ENCODE measurements at regions not wholly inside any gene's neighbourhood (a gene's known extent, or its start where the extent isn't known, plus 50 kb on each side); places are given as distances from the start of the nearest gene placed in this dataset.
"Not testable (repeated sequence)": the region's sequence is repeated elsewhere in the genome, so short reads cannot be mapped to it uniquely, and the experiment has no call there.

GRCh38 chr6:159642995-159643394 lies 50.0 kb downstream of the SOD2 start:
- H3K27ac Mint-ChIP-seq, result no peak overlapping the region
- H3K9me3 Mint-ChIP-seq, result no peaks in the 10 kb centered on the region
- H3K36me3 Mint-ChIP-seq, result peaks cover 6% of the 10 kb centered on the region
- no peaks in the 10 kb centered on the region for H3K27me3 Mint-ChIP-seq
- no peak for DNase-seq (ENCODE audit: low spot score)
- no peak overlapping the region for H3K4me3 Mint-ChIP-seq
- peaks cover 32 to 42% of the 10 kb centered on the region in 2 donors for H3K4me1 Mint-ChIP-seq (ENCODE audit: low read depth in 2 of 2)
- no peak for ATAC-seq

GRCh38 chr6:159642481-159642880 lies 50.6 kb downstream of the SOD2 start:
- ATAC-seq, result no peak
- Mint-ChIP-seq H3K4me3 (no peak overlapping the region), H3K36me3 (peaks cover 6% of the 10 kb centered on the region), H3K4me1 (ENCODE audit: low read depth in 2 of 2) (peaks cover 29 to 37% of the 10 kb centered on the region in 2 donors), H3K27ac (peak overlapping the region in 1 of 2 donors; percentile 18), H3K9me3 (no peaks in the 10 kb centered on the region), H3K27me3 (no peaks in the 10 kb centered on the region)
- DNase-seq (ENCODE audit: low spot score), result no peak

GRCh38 chr6:159640722-159641482 lies 52.1 kb downstream of the SOD2 start:
- no peak overlapping the region for H3K27ac Mint-ChIP-seq
- peaks cover 14 to 21% of the 10 kb centered on the region in 2 donors for H3K4me1 Mint-ChIP-seq (ENCODE audit: low read depth in 2 of 2)
- ATAC-seq (no peak), DNase-seq (ENCODE audit: low spot score) (no peak)
- peaks cover 6% of the 10 kb centered on the region for H3K36me3 Mint-ChIP-seq
- H3K9me3 Mint-ChIP-seq, result no peaks in the 10 kb centered on the region
- H3K27me3 Mint-ChIP-seq, result no peaks in the 10 kb centered on the region
- H3K4me3 Mint-ChIP-seq, result no peak overlapping the region

GRCh38 chr6:159640322-159640721 lies 52.7 kb downstream of the SOD2 start:
- DNase-seq (ENCODE audit: low spot score) (no peak), ATAC-seq (no peak)
- Mint-ChIP-seq H3K9me3 (no peaks in the 10 kb centered on the region), H3K27ac (no peak overlapping the region), H3K4me3 (no peak overlapping the region), H3K36me3 (peaks cover 6% of the 10 kb centered on the region), H3K4me1 (ENCODE audit: low read depth in 2 of 2) (peaks cover 10 to 15% of the 10 kb centered on the region in 2 donors), H3K27me3 (no peaks in the 10 kb centered on the region)

- DNase-seq (ENCODE audit: low spot score) (no peak), ATAC-seq (no peak)
- peaks cover under 1% of the 10 kb centered on the region for H3K36me3 Mint-ChIP-seq
- H3K4me3 Mint-ChIP-seq, result no peak overlapping the region
- H3K9me3 Mint-ChIP-seq, result no peaks in the 10 kb centered on the region
- no peak overlapping the region for H3K27ac Mint-ChIP-seq
- H3K27me3 Mint-ChIP-seq, result no peaks in the 10 kb centered on the region
- peaks cover 4 to 9% of the 10 kb centered on the region in 2 donors for H3K4me1 Mint-ChIP-seq (ENCODE audit: low read depth in 2 of 2)
These were observed 53.3 kb downstream of the SOD2 start for GRCh38 chr6:159639721-159640120.

GRCh38 chr6:159633196-159633595 lies 59.8 kb downstream of the SOD2 start:
- no peaks in the 10 kb centered on the region for H3K9me3 Mint-ChIP-seq
- no peak for DNase-seq (ENCODE audit: low spot score)
- H3K4me3 Mint-ChIP-seq, result no peak overlapping the region
- H3K27me3 Mint-ChIP-seq, result no peaks in the 10 kb centered on the region
- H3K4me1 Mint-ChIP-seq (ENCODE audit: low read depth in 2 of 2), result peaks cover 0 to 2% of the 10 kb centered on the region in 2 donors
- no peaks in the 10 kb centered on the region for H3K36me3 Mint-ChIP-seq
- no peak for ATAC-seq
- no peak overlapping the region for H3K27ac Mint-ChIP-seq

- H3K4me1 Mint-ChIP-seq (ENCODE audit: low read depth in 2 of 2), result peaks cover 0 to 2% of the 10 kb centered on the region in 2 donors
- H3K4me3 Mint-ChIP-seq, result no peak overlapping the region
- ATAC-seq (no peak), DNase-seq (ENCODE audit: low spot score) (no peak)
- no peaks in the 10 kb centered on the region for H3K36me3 Mint-ChIP-seq
- no peak overlapping the region for H3K27ac Mint-ChIP-seq
- no peaks in the 10 kb centered on the region for H3K9me3 Mint-ChIP-seq
- H3K27me3 Mint-ChIP-seq, result no peaks in the 10 kb centered on the region
These were observed 61.2 kb downstream of the SOD2 start for GRCh38 chr6:159631886-159632285.

GRCh38 chr6:159627939-159628338 lies 65.1 kb downstream of the SOD2 start:
- Mint-ChIP-seq H3K27me3 (no peaks in the 10 kb centered on the region), H3K9me3 (no peaks in the 10 kb centered on the region), H3K27ac (no peak overlapping the region), H3K4me3 (no peak overlapping the region), H3K4me1 (ENCODE audit: low read depth in 2 of 2) (peaks cover 0 to 2% of the 10 kb centered on the region in 2 donors), H3K36me3 (no peaks in the 10 kb centered on the region)
- DNase-seq (ENCODE audit: low spot score) (no peak), ATAC-seq (no peak)

- not testable (repeated sequence) for H3K27ac Mint-ChIP-seq; H3K36me3 Mint-ChIP-seq; ATAC-seq; DNase-seq (ENCODE audit: low spot score); H3K27me3 Mint-ChIP-seq; H3K4me1 Mint-ChIP-seq (ENCODE audit: low read depth in 2 of 2); H3K4me3 Mint-ChIP-seq; H3K9me3 Mint-ChIP-seq
These were observed 66.5 kb downstream of the SOD2 start for GRCh38 chr6:159626506-159626905.

- Mint-ChIP-seq H3K4me1 (ENCODE audit: low read depth in 2 of 2) (no peaks in the 10 kb centered on the region), H3K27me3 (peaks cover 0 to 2% of the 10 kb centered on the region in 2 donors), H3K27ac (no peak overlapping the region), H3K9me3 (no peaks in the 10 kb centered on the region), H3K4me3 (no peak overlapping the region), H3K36me3 (no peaks in the 10 kb centered on the region)
- no peak for ATAC-seq
- no peak for DNase-seq (ENCODE audit: low spot score)
These were observed 69.9 kb downstream of the SOD2 start for GRCh38 chr6:159623156-159623555.

- Mint-ChIP-seq H3K4me3 (no peak overlapping the region), H3K27me3 (peaks cover 0 to 8% of the 10 kb centered on the region in 2 donors), H3K27ac (no peak overlapping the region), H3K4me1 (ENCODE audit: low read depth in 2 of 2) (no peaks in the 10 kb centered on the region), H3K36me3 (peaks cover 16% of the 10 kb centered on the region), H3K9me3 (peaks cover 6% of the 10 kb centered on the region)
- no peak for DNase-seq (ENCODE audit: low spot score)
- no peak for ATAC-seq
These were observed 72.1 kb downstream of the SOD2 start for GRCh38 chr6:159620947-159621346.

GRCh38 chr6:159617444-159617843 lies 75.6 kb downstream of the SOD2 start:
- H3K4me1 Mint-ChIP-seq (ENCODE audit: low read depth in 2 of 2), result no peaks in the 10 kb centered on the region
- no peak for ATAC-seq
- peaks cover 12% of the 10 kb centered on the region for H3K9me3 Mint-ChIP-seq
- no peak for DNase-seq (ENCODE audit: low spot score)
- no peak overlapping the region for H3K27ac Mint-ChIP-seq
- peaks cover 25% of the 10 kb centered on the region for H3K36me3 Mint-ChIP-seq
- peaks cover 0 to 11% of the 10 kb centered on the region in 2 donors for H3K27me3 Mint-ChIP-seq
- H3K4me3 Mint-ChIP-seq, result no peak overlapping the region

GRCh38 chr6:159616456-159616855 lies 76.6 kb downstream of the SOD2 start:
- Mint-ChIP-seq H3K9me3 (peaks cover 12% of the 10 kb centered on the region), H3K4me1 (ENCODE audit: low read depth in 2 of 2) (no peaks in the 10 kb centered on the region), H3K36me3 (peaks cover 25% of the 10 kb centered on the region), H3K27ac (no peak overlapping the region), H3K27me3 (peaks cover 0 to 11% of the 10 kb centered on the region in 2 donors), H3K4me3 (no peak overlapping the region)
- DNase-seq (ENCODE audit: low spot score), result no peak
- ATAC-seq, result no peak

GRCh38 chr6:159615918-159616317 lies 77.1 kb downstream of the SOD2 start:
- H3K4me1 Mint-ChIP-seq (ENCODE audit: low read depth in 2 of 2), result no peaks in the 10 kb centered on the region
- no peak for ATAC-seq
- peaks cover 0 to 11% of the 10 kb centered on the region in 2 donors for H3K27me3 Mint-ChIP-seq
- no peak for DNase-seq (ENCODE audit: low spot score)
- H3K4me3 Mint-ChIP-seq, result no peak overlapping the region
- H3K9me3 Mint-ChIP-seq, result peaks cover 12% of the 10 kb centered on the region
- no peak overlapping the region for H3K27ac Mint-ChIP-seq
- peaks cover 25% of the 10 kb centered on the region for H3K36me3 Mint-ChIP-seq

GRCh38 chr6:159610881-159611280 lies 82.2 kb downstream of the SOD2 start:
- peaks cover 0 to 6% of the 10 kb centered on the region in 2 donors for H3K27me3 Mint-ChIP-seq
- ATAC-seq (no peak), DNase-seq (ENCODE audit: low spot score) (no peak)
- H3K27ac Mint-ChIP-seq, result no peak overlapping the region
- peaks cover 6% of the 10 kb centered on the region for H3K9me3 Mint-ChIP-seq
- peaks cover 8% of the 10 kb centered on the region for H3K36me3 Mint-ChIP-seq
- H3K4me1 Mint-ChIP-seq (ENCODE audit: low read depth in 2 of 2), result no peaks in the 10 kb centered on the region
- no peak overlapping the region for H3K4me3 Mint-ChIP-seq

Measured in natural killer cell treated with Interleukin-12 subunit alpha and Interleukin-12 subunit beta and Interleukin-15 and Interleukin-18, amount 100 ng/mL, for 72 hours (primary cell).